ENCODE measurements at regions not wholly inside any gene's neighbourhood (a gene's known extent, or its start where the extent isn't known, plus 50 kb on each side); places are given as distances from the start of the nearest gene placed in this dataset.
"Not testable (repeated sequence)": the region's sequence is repeated elsewhere in the genome, so short reads cannot be mapped to it uniquely, and the experiment has no call there.

GRCh38 chr5:17831279-17831678, 197.0 kb downstream of the TAF11L14 start:
- DNase-seq = no peak

GRCh38 chr5:17832949-17833745, 198.9 kb downstream of the TAF11L14 start:
- no peak for DNase-seq

DNA sequence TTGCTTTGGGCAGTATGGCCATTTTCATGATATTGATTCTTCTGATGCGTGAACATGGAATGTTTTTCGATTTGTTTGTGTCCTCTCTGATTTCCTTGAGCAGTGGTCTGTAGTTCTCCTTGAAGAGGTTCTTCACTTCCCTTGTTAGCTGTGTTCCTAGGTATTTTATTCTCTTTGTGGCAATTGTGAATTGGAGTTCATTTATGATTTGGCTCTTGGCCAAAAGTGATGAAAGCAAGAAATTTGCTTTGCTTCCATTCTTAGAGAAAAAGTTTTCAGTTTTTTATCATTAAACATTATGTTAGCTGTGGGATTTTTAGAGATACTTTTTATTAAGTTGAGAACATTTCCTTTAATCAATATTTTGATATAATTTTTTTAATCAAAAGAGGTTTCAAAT, 203.5 kb downstream of the TAF11L14 start:
- DNase-seq = no peak

- DNase-seq = no peak
Measured at GRCh38 chr5:17838469-17838868, 204.2 kb downstream of the TAF11L14 start.

DNA sequence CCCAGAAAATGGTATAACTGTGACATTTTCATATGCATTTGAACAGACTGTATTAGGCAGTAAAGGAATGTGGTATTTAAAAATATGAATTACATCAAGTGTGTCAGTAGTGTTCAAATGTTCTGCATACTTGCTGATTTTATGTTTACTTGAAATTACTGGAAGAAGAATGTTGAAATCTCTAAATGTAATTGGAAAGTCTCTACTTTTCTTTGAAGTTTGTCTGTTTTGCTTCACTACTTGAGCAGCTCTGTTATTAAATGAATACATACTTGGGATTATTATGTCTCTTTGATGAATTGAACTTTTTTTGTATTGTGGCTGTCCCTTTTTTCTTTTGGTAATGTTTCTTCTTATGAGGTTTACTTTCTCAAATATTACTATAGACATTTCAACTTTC, 205.6 kb downstream of the TAF11L14 start:
- no peak for DNase-seq

DNA sequence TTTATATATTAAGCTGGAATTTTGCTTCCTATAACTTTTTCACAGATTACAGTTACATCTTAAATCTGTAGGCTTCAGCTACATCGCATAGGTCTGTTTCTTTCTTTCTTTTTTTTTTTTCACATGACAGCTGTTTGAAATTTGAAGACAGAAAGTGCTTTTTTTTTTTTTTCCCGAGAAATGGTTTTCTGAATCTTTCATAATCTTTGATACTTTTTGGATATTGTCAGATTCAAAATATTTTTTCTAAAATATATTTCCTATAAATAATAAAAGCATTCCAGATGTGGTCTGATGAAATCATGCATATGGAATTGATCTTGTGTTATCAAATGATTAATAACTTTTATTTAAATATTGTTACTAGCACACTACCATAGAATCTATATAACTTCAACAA, 212.2 kb downstream of the TAF11L14 start:
- DNase-seq = no peak

DNA sequence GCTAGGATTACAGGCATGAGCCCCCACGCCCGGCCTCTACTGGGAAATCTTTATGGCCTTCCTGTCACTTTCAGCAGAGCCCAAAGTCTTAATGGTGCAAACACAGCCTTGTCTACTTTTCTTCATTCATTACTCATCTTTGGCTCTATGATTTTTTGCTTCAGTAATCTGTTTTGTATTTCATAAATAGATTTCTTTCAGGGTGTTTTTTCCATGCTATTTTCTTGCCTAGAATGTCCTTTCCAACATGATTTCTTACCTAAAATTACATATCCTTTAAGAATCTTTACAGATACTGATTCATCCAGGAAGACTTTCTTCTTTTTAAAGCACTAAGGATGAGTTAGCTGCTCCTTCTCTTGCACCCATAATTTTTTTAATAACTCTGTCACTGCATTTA, 213.0 kb downstream of the TAF11L14 start:
- no peak for DNase-seq

DNA sequence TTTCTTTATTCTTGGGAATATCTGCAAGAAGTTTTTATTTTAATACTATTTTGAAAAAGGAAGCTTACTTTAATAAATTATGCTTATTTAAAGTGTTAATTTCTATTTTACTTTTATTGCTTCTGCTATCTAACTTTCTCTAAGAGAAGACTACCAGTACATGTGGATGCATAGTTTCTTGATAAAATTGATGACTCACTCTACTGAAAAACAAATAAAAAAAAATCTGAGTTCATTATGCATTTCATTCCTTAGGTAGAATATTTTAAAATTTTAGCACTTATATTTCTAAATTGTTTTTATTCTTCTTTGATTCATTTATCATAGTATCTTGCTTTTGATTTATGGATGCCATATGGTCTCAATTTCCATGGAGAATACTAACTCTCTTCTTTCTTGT, 217.9 kb downstream of the TAF11L14 start:
- DNase-seq = no peak

DNA sequence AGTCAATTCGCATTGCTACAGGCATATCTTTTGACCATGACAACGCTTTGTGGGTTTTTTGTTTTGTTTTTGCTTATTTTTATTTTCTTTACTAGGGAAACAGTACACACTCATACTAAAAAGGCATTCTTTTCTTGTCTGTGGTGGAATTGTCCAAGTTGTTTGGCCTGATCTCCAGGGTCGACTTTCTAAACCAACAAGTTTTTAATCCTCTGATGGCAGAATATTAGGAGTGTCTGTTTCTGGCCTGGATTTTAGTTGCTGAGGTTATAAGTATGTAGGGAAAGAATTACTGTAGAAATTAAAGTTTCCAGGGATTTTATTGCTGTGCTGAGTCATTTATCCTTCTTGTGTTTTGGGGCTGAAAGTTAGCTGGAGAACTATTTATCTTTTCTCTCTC, 218.5 kb downstream of the TAF11L14 start:
- no peak for DNase-seq

DNA sequence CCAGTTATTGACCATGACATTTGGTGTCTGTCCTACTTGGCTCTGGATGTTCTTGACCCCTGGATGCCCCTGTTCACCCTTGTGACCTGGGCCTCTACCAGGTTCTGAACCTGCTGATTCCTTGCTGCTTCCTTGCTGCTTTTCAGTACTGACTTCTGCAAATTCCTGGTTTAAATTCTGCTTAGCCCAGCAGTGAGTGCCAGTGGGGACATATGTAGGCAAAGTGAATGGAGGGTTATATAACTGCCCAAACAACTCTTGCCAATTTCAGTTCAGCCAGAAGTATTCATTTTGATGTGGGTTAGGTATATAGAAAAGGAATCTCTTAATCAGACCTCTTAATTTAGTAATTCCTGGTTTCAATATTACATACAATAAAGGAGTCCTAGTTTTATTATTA, 220.6 kb downstream of the TAF11L14 start:
- no peak for DNase-seq

- no peak for DNase-seq
Measured at GRCh38 chr5:17860660-17861315, 226.5 kb downstream of the TAF11L14 start.

DNA sequence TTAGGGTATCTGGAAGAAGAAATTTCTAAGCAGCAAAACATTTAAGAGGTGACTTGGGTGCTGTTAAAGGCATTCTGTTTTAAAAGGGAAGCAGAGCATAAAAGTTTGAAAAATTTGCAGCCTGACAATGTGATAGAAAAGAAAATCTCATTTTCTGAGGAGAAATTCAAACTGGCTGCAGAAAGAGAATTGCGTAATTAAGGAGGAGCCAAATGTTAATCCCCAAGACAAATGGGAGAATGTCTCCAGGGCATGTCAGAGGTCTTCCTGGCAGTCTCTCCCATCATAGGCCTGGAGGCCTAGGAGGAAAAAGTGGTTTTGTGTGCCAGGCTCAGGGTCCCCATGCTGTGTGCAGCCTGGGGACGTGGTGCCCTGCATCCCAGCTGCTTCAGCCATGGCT, 230.6 kb downstream of the TAF11L14 start:
- not testable (repeated sequence) for DNase-seq

- DNase-seq = not testable (repeated sequence)
Measured at GRCh38 chr5:17865966-17866365, 231.7 kb downstream of the TAF11L14 start.

DNA sequence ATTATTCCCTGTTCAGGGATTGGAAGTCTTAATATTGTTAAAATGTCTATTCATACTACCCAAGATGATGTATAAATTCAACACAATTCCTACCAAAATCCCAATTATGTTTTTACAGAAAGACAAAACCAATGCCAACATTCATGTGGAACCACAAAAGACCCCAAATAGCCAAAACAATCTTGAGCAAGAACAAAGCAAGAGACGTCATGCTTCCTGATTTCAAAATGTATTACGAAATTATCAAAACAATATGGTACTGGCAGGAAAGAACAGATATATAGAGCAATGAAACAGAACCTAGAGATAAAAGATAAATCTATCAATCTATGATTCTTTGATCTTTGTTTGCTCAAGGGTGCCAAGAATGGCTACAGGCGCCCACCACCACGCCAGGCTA, 237.9 kb downstream of the TAF11L14 start:
- DNase-seq = no peak

GRCh38 chr5:17878541-17878940, 244.3 kb downstream of the TAF11L14 start:
- no peak for DNase-seq

GRCh38 chr5:17879276-17879675, 245.0 kb downstream of the TAF11L14 start:
- no peak for DNase-seq

GRCh38 chr5:17880869-17881268, 246.6 kb downstream of the TAF11L14 start:
- DNase-seq = no peak

DNA sequence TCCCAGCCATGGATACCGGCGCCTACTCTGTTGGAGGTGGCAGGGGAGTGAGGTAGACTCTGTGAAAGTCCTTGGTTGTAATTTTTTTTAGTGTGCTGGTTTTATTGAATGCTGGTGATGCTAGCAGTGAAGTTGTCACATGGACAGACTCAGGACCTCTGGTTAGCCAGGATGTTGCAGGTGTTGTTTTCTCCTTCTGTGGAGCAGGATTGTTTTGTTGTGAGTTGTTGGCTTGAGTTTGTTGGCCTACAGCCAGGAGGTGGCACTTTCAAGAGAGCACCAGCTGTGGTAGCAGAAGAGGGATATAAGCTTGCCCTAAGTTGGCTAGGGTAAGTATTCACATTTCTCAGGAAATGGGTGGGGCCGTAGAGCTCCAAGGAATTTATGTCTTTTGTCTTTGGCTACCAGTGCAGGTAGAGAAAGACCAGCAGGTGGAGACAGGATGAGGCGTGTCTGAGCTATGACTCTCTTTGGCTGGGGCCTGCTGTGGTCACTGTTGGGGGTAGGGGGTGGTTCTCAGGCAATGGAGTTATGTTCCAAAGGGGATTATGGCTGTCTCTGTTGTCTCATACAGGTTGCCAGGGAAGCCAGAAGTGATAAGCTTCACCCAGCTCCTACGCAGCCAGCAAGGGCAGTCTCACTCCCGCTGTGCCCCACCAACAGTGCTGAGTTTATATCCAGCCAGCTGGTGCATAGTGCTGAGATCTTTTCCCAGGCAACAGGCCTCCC, 248.7 kb downstream of the TAF11L14 start:
- no peak for DNase-seq

- no peak for DNase-seq
Measured at GRCh38 chr5:17888155-17888554, 253.9 kb downstream of the TAF11L14 start.

- DNase-seq = no peak
Measured at GRCh38 chr5:17890501-17890900, 256.2 kb downstream of the TAF11L14 start.

GRCh38 chr5:17891881-17892280, 257.6 kb downstream of the TAF11L14 start:
- peak; percentile 1 for DNase-seq

DNA sequence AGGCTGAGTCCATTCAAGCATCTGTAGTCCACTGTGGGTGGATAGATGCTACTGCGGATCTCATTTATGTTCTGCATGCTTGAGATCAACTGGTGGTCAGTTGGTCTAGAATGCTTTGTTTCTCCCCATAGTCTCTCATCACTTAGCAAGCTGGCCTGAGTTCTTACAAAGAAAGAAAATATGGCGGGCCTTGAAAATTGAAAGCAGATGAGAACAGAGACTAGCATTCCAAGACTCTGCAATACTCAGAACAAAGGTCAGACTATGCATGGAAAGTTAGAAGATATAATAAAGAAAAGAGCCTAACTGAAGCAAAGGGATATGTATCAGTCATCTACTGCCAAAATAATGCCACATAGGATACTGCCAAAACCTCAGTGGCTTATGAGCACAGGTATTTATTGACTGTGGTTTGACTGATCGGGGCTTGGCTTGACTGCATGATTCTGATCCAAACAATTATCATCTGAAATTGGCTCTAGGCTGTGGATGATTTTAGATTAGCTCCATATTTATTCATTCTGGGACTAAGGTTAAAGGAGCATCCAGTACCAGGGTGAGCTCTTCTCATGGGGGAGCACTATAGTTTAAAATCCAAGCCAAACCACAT, 258.9 kb downstream of the TAF11L14 start:
- no peak for DNase-seq

DNA sequence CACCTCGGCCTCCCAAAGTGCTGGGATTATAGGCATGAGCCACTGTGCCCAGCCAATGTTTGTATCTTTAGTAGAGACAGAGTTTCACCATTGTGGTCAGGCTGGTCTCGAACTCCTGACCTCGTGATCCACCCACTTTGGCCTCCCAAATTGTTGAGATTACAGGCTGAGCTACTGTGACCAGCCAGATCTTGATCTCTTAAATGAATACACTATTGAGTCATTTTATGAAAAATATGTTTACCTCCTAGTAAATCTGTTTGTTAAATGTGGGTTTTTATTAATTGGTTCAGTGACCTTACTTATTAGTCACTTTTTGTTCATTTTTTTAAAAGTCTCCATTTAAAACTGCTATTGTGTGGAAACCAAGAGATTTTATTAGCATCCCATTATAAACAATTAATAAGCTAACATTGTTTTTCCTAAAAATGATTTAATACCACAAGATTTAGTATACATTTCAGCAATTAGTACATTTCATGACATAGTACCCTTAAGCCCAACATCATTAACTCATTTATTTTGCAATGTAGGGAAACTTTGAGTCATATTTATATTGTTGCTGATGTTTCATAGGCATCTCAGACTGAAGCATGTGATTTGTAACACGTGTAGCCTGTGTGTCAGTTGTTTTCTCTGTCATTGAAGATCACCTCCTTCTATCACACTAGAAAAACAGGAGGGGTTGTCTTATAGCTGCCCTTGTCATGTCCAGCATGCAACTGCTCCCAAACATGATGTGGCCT, 261.2 kb downstream of the TAF11L14 start:
- DNase-seq = no peak

Data from hematopoietic multipotent progenitor cell treated with erythropoietin and hydrocortisone succinate and interleukin-3 and kit ligand, for 6 days (in vitro differentiated cells).